PC-3 (cell line): ENCODE measurements at regions not wholly inside any gene's neighbourhood (a gene's known extent, or its start where the extent isn't known, plus 50 kb on each side); places are given as distances from the start of the nearest gene placed in this dataset.

ENCODE experiments used
- ATAC-seq: fragments of 200-7000 bp; cut with Tn5 transposase; 2 replicates; pipeline ENCODE4 v1.9.1; 2020; ENCODE audit warnings: mild to moderate bottlenecking, moderate library complexity
- BruUV-seq: library from RNA; stranded (reverse); fragments of 400-500 nt; replicated peaks from 2 replicates; lab custom pipeline; 2021; lab: Mats Ljungman, UMichigan
- CTCF ChIA-PET: fragments of 300-600 bp; sonication (Branson Sonifier 250); formaldehyde crosslinking; loops from one replicate; lab custom pipeline; 2022; ENCODE audit warnings: antibody characterized with exemption; lab: Charles Lee
- POLR2A ChIA-PET: fragments of 300-600 bp; sonication (Branson Sonifier 250); formaldehyde crosslinking; loops from one replicate; lab custom pipeline; 2022; ENCODE audit warnings: antibody characterized with exemption; ENCODE audit not compliant: unreplicated experiment; lab: Charles Lee
- DNase-seq: peaks from one replicate; pipeline ENCODE4 v3.0.0-alpha.2; 2015
- H2AFZ ChIP-seq: fragments of 300-600 bp; sonication (generic); 2 replicates; pipeline ENCODE4 v1.6.0; 2016; ENCODE audit warnings: antibody characterized with exemption, low read length
- H3F3A ChIP-seq: fragments of 300-600 bp; sonication (generic); one replicate; pipeline ENCODE4 v1.6.0; 2017; ENCODE audit warnings: antibody characterized with exemption, low read length, control low read depth, mild to moderate bottlenecking; ENCODE audit not compliant: unreplicated experiment
- H3K27ac ChIP-seq: fragments of 300-600 bp; sonication (generic); 2 replicates; pipeline ENCODE4 v1.5.1; 2016; ENCODE audit warnings: mild to moderate bottlenecking, low read length
- H3K27me3 ChIP-seq: fragments of 300-600 bp; sonication (generic); 2 replicates; pipeline ENCODE4 v1.6.1; 2016; ENCODE audit warnings: low read length, mixed read lengths
- H3K36me3 ChIP-seq: fragments of 300-600 bp; sonication (generic); 2 replicates; pipeline ENCODE4 v1.6.1; 2016; ENCODE audit warnings: low read depth, mixed run types, low read length, mixed read lengths
- H3K4me1 ChIP-seq: fragments of 300-600 bp; sonication (generic); 2 replicates; pipeline ENCODE4 v1.5.1; 2016; ENCODE audit warnings: low read length; ENCODE audit not compliant: insufficient read depth
- H3K4me2 ChIP-seq: fragments of 300-600 bp; sonication (generic); 2 replicates; pipeline ENCODE4 v1.6.0; 2016; ENCODE audit warnings: low read length
- H3K4me3 ChIP-seq: fragments of 300-600 bp; sonication (generic); 2 replicates; pipeline ENCODE4 v1.5.1; 2016; ENCODE audit warnings: mild to moderate bottlenecking, low read length, mixed read lengths
- H3K79me2 ChIP-seq: fragments of 300-600 bp; sonication (generic); 2 replicates; pipeline ENCODE4 v1.6.1; 2017; ENCODE audit warnings: low read length, mixed read lengths
- H3K9ac ChIP-seq: fragments of 300-600 bp; sonication (generic); 2 replicates; pipeline ENCODE4 v1.6.0; 2016; ENCODE audit warnings: mild to moderate bottlenecking, low read length
- H3K9me2 ChIP-seq: fragments of 300-600 bp; sonication (generic); replicated peaks from 2 replicates; pipeline ENCODE4 v1.6.1; 2016; ENCODE audit warnings: mixed run types, low read length, mixed read lengths
- H3K9me3 ChIP-seq: fragments of 300-600 bp; sonication (generic); 2 replicates; pipeline ENCODE4 v1.6.1; 2016; ENCODE audit warnings: low read length, mixed read lengths
- H4K20me1 ChIP-seq: fragments of 300-600 bp; sonication (generic); 2 replicates; pipeline ENCODE4 v1.6.1; 2016; ENCODE audit warnings: low read length, mixed read lengths
- CTCF ChIP-seq: fragments of 300-600 bp; sonication (generic); conservative IDR thresholded peaks from 2 replicates; pipeline ENCODE4 v1.5.1; 2017; ENCODE audit warnings: antibody characterized with exemption, low read depth, mild to moderate bottlenecking, low read length
- EZH2 ChIP-seq: fragments of 300-600 bp; sonication (generic); IDR thresholded peaks from one replicate; pipeline ENCODE4 v1.6.1; 2017; ENCODE audit warnings: antibody characterized with exemption, mild to moderate bottlenecking, low read length; ENCODE audit not compliant: unreplicated experiment
- EZH2phosphoT487 ChIP-seq: fragments of 300-600 bp; sonication (generic); IDR thresholded peaks from 2 replicates; pipeline ENCODE4 v1.6.1; 2018; ENCODE audit warnings: mild to moderate bottlenecking, antibody characterized with exemption, low read length, borderline replicate concordance
- intact Hi-C: fragments of 100-400 bp; cut with micrococcal nuclease; formaldehyde crosslinking; loops from 2 replicates; pipeline ENCODE4 v1.9.0; 2023

GRCh38 chr3:154952553-154952952 is 127.6 kb upstream of the MME start:
- ChIA-PET POLR2A (no interaction called here), CTCF (no interaction called here)
- no peak overlapping the region for H3K4me3 ChIP-seq
- no peaks in the 10 kb centered on the region for H3K27me3 ChIP-seq
- H3K4me2 ChIP-seq = no peak overlapping the region
- intact Hi-C loops = loop anchor here (5.0 kb wide), 1 partner anchor 195 kb away; no protein-coding TSS in a partner anchor
- H3K9me2 ChIP-seq = no peaks in the 10 kb centered on the region
- H3K36me3 ChIP-seq = no peaks in the 10 kb centered on the region
- no peak overlapping the region for H2AFZ ChIP-seq
- no peaks in the 10 kb centered on the region for H4K20me1 ChIP-seq
- H3K27ac ChIP-seq = no peak overlapping the region
- peaks cover 7% of the 10 kb centered on the region; the same call in 1 of the 2 replicates for H3K9me3 ChIP-seq
- ATAC-seq (no peak), DNase-seq (no peak)
- BruUV-seq = no TSS peak
- no peaks in the 10 kb centered on the region for H3K4me1 ChIP-seq
- H3F3A ChIP-seq = no peaks in the 10 kb centered on the region
- H3K79me2 ChIP-seq = no peaks in the 10 kb centered on the region
- TF ChIP-seq EZH2 (no peak), EZH2phosphoT487 (no peak)
- H3K9ac ChIP-seq = no peak overlapping the region

GRCh38 chr3:154943981-154944380 is 136.1 kb upstream of the MME start:
- ChIA-PET POLR2A (no interaction called here), CTCF (no interaction called here)
- H3K9me2 ChIP-seq = no peaks in the 10 kb centered on the region
- no peak overlapping the region for H3K9ac ChIP-seq
- intact Hi-C loops = no loop called here
- no peak overlapping the region for H2AFZ ChIP-seq
- H3F3A ChIP-seq = no peaks in the 10 kb centered on the region
- H3K27me3 ChIP-seq = no peaks in the 10 kb centered on the region
- ATAC-seq (no peak), DNase-seq (no peak)
- H3K4me2 ChIP-seq = no peak overlapping the region
- no peak overlapping the region for H3K4me3 ChIP-seq
- H3K27ac ChIP-seq = no peak overlapping the region
- H4K20me1 ChIP-seq = no peaks in the 10 kb centered on the region
- H3K9me3 ChIP-seq = no peaks in the 10 kb centered on the region
- TF ChIP-seq EZH2 (no peak), CTCF (no peak), EZH2phosphoT487 (no peak)
- no peaks in the 10 kb centered on the region for H3K4me1 ChIP-seq
- H3K79me2 ChIP-seq = no peaks in the 10 kb centered on the region
- BruUV-seq = no TSS peak
- H3K36me3 ChIP-seq = no peaks in the 10 kb centered on the region

- TF ChIP-seq CTCF = no peak
- TF ChIP-seq EZH2phosphoT487 = no peak
- no peak for TF ChIP-seq EZH2
- Histone ChIP-seq H4K20me1 (no peaks in the 10 kb centered on the region), H3K9me3 (no peaks in the 10 kb centered on the region), H3K36me3 (no peaks in the 10 kb centered on the region), H3K4me3 (no peak overlapping the region), H3K27me3 (no peaks in the 10 kb centered on the region), H3K9me2 (no peaks in the 10 kb centered on the region), H3K4me1 (no peaks in the 10 kb centered on the region), H3K4me2 (no peak overlapping the region), H3K79me2 (no peaks in the 10 kb centered on the region), H3F3A (no peaks in the 10 kb centered on the region), H2AFZ (no peak overlapping the region), H3K9ac (no peak overlapping the region), H3K27ac (no peak overlapping the region)
- intact Hi-C loops = no loop called here
- CTCF ChIA-PET = no interaction called here
- no TSS peak for BruUV-seq
- DNase-seq (no peak), ATAC-seq (no peak)
- POLR2A ChIA-PET = no interaction called here
Measured at GRCh38 chr3:154942827-154943226, 137.3 kb upstream of the MME start.
